Astrocyte (in vitro differentiated cells and primary cell): ENCODE measurements at regions not wholly inside any gene's neighbourhood (a gene's known extent, or its start where the extent isn't known, plus 50 kb on each side); places are given as distances from the start of the nearest gene placed in this dataset.
"Not testable (repeated sequence)": the region's sequence is repeated elsewhere in the genome, so short reads cannot be mapped to it uniquely, and the experiment has no call there.

Source experiments
- DNase-seq: peaks from one replicate; pipeline ENCODE4 v3.0.0-alpha.2; 2010; ENCODE audit warnings: low read depth
- FAIRE-seq: peaks from 2 replicates; lab custom pipeline; 2011; peaks lifted over from hg19 to GRCh38; lab: Jason Lieb, UNC
- H2AFZ ChIP-seq: 2 replicates; pipeline ENCODE4 v1.6.0; 2012; ENCODE audit warnings: low read depth, low read length, inconsistent platforms
- H3K27ac ChIP-seq: 2 replicates; pipeline ENCODE4 v1.5.1; 2011; ENCODE audit warnings: low read depth, low read length, inconsistent platforms
- H3K27me3 ChIP-seq: 2 replicates; pipeline ENCODE4 v1.6.0; 2011; ENCODE audit warnings: low read length, inconsistent platforms; ENCODE audit not compliant: insufficient read depth
- H3K36me3 ChIP-seq: 2 replicates; pipeline ENCODE4 v1.5.1; 2011; ENCODE audit warnings: low read length, inconsistent platforms; ENCODE audit not compliant: insufficient read depth
- H3K4me1 ChIP-seq: 2 replicates; pipeline ENCODE4 v1.5.1; 2011; ENCODE audit warnings: low read length, inconsistent platforms; ENCODE audit not compliant: insufficient read depth
- H3K4me2 ChIP-seq: 2 replicates; pipeline ENCODE4 v1.6.0; 2012; ENCODE audit warnings: low read length, inconsistent platforms
- H3K4me3 ChIP-seq: 2 replicates; pipeline ENCODE4 v1.5.1; 2011; ENCODE audit warnings: low read depth, mild to moderate bottlenecking, low read length, inconsistent platforms; ENCODE audit not compliant: insufficient read depth
- H3K79me2 ChIP-seq: 2 replicates; pipeline ENCODE4 v1.6.0; 2012; ENCODE audit warnings: mild to moderate bottlenecking, low read length, inconsistent platforms; ENCODE audit not compliant: insufficient read depth
- H3K9ac ChIP-seq: 2 replicates; pipeline ENCODE4 v1.6.0; 2012; ENCODE audit warnings: mild to moderate bottlenecking, low read length, inconsistent platforms
- H3K9me3 ChIP-seq: 2 replicates; pipeline ENCODE4 v1.5.1; 2012; ENCODE audit warnings: low read depth, mild to moderate bottlenecking, low read length, inconsistent platforms; ENCODE audit not compliant: insufficient read depth
- H4K20me1 ChIP-seq: 2 replicates; pipeline ENCODE4 v1.6.0; 2012; ENCODE audit warnings: low read length, inconsistent platforms; ENCODE audit not compliant: insufficient read depth
- H3K27ac Mint-ChIP-seq: one replicate; pipeline ENCODE4 v1.8.0; 2021; ENCODE audit warnings: mild to moderate bottlenecking, mixed read lengths; ENCODE audit not compliant: unreplicated experiment
- H3K27me3 Mint-ChIP-seq: one replicate; pipeline ENCODE4 v1.8.0; 2021; ENCODE audit warnings: low read depth, mixed read lengths; ENCODE audit not compliant: unreplicated experiment
- H3K36me3 Mint-ChIP-seq: one replicate; pipeline ENCODE4 v1.8.0; 2021; ENCODE audit warnings: low read depth, mixed read lengths; ENCODE audit not compliant: unreplicated experiment
- H3K4me1 Mint-ChIP-seq: one replicate; pipeline ENCODE4 v1.8.0; 2021; ENCODE audit warnings: low read depth, mixed read lengths; ENCODE audit not compliant: unreplicated experiment
- H3K4me3 Mint-ChIP-seq: one replicate; pipeline ENCODE4 v1.8.0; 2021; ENCODE audit warnings: mild to moderate bottlenecking, moderate library complexity, mixed read lengths; ENCODE audit not compliant: unreplicated experiment
- H3K9me3 Mint-ChIP-seq: one replicate; pipeline ENCODE4 v1.8.0; 2021; ENCODE audit warnings: mild to moderate bottlenecking, mixed read lengths; ENCODE audit not compliant: unreplicated experiment
- EZH2 ChIP-seq: IDR thresholded peaks from 2 replicates; pipeline ENCODE4 v1.6.1; 2012; ENCODE audit warnings: mild to moderate bottlenecking, low read length, inconsistent platforms; ENCODE audit not compliant: insufficient read depth
- TF ChIP-seq, protein P1 (sequence below): IDR thresholded peaks from 2 replicates; pipeline ENCODE4 v1.5.1; 2011; ENCODE audit warnings: low read depth, mild to moderate bottlenecking, inconsistent platforms, low read length, moderate library complexity; ENCODE audit not compliant: insufficient read depth

DNA sequence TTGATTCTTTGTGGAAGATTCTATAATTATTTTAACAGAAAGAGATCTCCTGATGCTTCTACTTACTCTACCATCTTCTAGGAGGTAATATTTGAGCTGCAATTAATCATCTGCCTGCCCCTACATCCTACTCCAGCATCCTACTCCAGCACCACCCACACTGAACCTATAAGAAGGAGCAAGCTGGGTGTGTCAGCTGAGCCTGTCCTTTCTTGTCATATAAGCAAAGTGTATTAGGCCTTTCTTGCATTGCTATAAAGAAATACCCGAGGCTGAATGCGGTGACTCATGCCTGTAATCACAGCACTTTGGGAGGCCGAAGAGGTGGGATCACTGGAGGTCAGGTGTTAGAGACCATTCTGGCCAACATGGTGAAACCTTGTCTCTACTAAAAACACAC lies 84.2 kb upstream of the ARG1 start:
- no peak for FAIRE-seq
- Histone ChIP-seq H4K20me1 (no peaks in the 10 kb centered on the region), H3K4me1 (no peaks in the 10 kb centered on the region), H2AFZ (no peak overlapping the region), H3K36me3 (no peaks in the 10 kb centered on the region), H3K4me3 (no peak overlapping the region), H3K79me2 (no peaks in the 10 kb centered on the region), H3K27ac (no peak overlapping the region), H3K27me3 (peaks cover 3% of the 10 kb centered on the region), H3K9ac (no peak overlapping the region), H3K9me3 (no peaks in the 10 kb centered on the region), H3K4me2 (no peak overlapping the region)
- Mint-ChIP-seq H3K27me3 (no peaks in the 10 kb centered on the region), H3K4me1 (no peaks in the 10 kb centered on the region), H3K9me3 (no peaks in the 10 kb centered on the region), H3K27ac (no peak overlapping the region), H3K4me3 (no peak overlapping the region), H3K36me3 (no peaks in the 10 kb centered on the region)
- DNase-seq = no peak
- TF ChIP-seq EZH2 = no peak

DNA sequence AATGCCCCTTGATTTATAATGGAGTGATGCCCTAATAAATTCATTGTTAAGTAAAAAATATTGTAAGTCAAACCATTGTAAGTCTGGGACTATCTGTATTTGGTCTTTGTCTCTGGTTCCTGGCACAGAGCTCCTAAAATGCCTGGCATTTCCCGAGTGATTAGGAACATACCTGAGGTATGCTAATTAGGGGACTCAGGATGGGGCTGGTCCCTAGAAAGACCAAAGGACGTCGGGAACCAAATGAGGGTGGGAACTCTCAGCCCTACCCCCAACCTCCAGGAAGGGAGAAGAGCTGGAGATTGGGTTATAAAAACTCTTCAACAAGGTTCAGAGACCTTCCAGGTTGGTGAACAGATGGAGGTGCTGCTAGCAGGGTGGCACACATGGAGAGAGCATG lies 82.6 kb upstream of the ARG1 start:
- H3K27ac Mint-ChIP-seq = no peak overlapping the region
- Histone ChIP-seq H3K36me3 (no peaks in the 10 kb centered on the region), H3K4me3 (no peak overlapping the region), H3K27ac (no peak overlapping the region), H2AFZ (no peak overlapping the region), H3K4me1 (no peaks in the 10 kb centered on the region), H3K27me3 (peaks cover 3% of the 10 kb centered on the region), H3K9ac (no peak overlapping the region), H3K9me3 (no peaks in the 10 kb centered on the region), H4K20me1 (no peaks in the 10 kb centered on the region), H3K4me2 (no peak overlapping the region), H3K79me2 (no peaks in the 10 kb centered on the region)
- no peak for TF ChIP-seq EZH2
- TF ChIP-seq, protein P1, sequence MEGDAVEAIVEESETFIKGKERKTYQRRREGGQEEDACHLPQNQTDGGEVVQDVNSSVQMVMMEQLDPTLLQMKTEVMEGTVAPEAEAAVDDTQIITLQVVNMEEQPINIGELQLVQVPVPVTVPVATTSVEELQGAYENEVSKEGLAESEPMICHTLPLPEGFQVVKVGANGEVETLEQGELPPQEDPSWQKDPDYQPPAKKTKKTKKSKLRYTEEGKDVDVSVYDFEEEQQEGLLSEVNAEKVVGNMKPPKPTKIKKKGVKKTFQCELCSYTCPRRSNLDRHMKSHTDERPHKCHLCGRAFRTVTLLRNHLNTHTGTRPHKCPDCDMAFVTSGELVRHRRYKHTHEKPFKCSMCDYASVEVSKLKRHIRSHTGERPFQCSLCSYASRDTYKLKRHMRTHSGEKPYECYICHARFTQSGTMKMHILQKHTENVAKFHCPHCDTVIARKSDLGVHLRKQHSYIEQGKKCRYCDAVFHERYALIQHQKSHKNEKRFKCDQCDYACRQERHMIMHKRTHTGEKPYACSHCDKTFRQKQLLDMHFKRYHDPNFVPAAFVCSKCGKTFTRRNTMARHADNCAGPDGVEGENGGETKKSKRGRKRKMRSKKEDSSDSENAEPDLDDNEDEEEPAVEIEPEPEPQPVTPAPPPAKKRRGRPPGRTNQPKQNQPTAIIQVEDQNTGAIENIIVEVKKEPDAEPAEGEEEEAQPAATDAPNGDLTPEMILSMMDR = no peak
- FAIRE-seq (no peak), DNase-seq (no peak)
- no peaks in the 10 kb centered on the region for H3K4me1 Mint-ChIP-seq
- no peak overlapping the region for H3K4me3 Mint-ChIP-seq
- H3K27me3 Mint-ChIP-seq = no peaks in the 10 kb centered on the region
- no peaks in the 10 kb centered on the region for H3K36me3 Mint-ChIP-seq
- H3K9me3 Mint-ChIP-seq = no peaks in the 10 kb centered on the region

DNA sequence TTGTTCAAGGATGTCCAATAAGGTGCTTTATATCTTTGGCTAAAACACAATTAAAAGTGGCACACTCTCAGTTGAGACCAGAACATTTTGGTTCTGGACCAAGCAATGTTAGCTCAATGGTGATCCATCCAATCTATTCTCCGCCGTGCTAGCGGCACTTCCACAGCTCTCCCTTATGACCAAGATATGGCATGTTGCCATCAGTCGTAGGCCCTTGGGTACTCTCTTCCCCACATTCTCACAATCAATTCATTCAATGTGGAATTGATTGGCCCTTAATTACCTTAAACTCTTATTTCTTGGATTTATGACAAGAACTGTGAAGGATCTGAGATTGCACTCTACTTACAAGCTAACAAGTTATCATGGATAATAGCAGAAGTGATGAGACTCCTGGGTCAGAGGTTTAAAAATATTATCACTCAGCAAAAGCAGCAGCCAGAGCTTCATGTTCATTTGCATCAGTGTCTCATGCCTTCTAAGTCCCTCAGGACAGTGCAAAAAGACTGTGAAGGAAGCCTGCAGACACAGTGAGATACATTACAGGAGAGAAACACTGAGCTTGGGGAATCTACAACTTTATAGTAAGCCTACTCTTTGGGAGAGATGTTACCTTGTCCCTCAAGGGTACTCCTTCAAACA lies 80.0 kb upstream of the ARG1 start:
- H3K4me1 Mint-ChIP-seq = no peaks in the 10 kb centered on the region
- no peak overlapping the region for H3K9ac ChIP-seq
- H3K36me3 ChIP-seq = no peaks in the 10 kb centered on the region
- no peaks in the 10 kb centered on the region for H3K79me2 ChIP-seq
- H3K4me2 ChIP-seq = no peak overlapping the region
- no peak overlapping the region for H3K27ac ChIP-seq
- no peaks in the 10 kb centered on the region for H4K20me1 ChIP-seq
- TF ChIP-seq EZH2 = no peak
- TF ChIP-seq, protein P1 = no peak
- peaks cover 3% of the 10 kb centered on the region for H3K27me3 ChIP-seq
- H3K27ac Mint-ChIP-seq = no peak overlapping the region
- FAIRE-seq (no peak), DNase-seq (no peak)
- H3K4me1 ChIP-seq = no peaks in the 10 kb centered on the region
- H2AFZ ChIP-seq = no peak overlapping the region
- no peak overlapping the region for H3K4me3 Mint-ChIP-seq
- no peak overlapping the region for H3K4me3 ChIP-seq
- no peaks in the 10 kb centered on the region for H3K36me3 Mint-ChIP-seq
- no peaks in the 10 kb centered on the region for H3K9me3 Mint-ChIP-seq
- H3K27me3 Mint-ChIP-seq = no peaks in the 10 kb centered on the region
- H3K9me3 ChIP-seq = no peaks in the 10 kb centered on the region

DNA sequence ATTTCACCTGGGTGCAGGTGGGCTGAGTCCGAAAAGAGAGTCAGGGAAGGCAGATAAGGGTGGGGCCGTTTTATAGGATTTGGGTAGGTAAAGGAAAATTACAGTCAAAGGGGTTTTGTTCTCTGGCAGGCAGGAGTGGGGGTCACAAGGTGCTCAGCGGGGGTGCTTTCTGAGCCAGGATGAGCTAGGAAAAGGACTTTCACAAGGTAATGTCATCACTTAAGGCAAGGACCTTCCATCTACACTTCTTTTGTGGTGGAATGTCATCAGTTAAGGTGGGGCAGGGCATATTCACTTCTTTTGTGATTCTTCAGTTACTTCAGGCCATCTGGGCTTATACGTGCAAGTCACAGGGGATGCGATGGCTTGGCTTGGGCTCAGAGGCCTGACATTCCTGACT lies 68.6 kb upstream of the ARG1 start:
- not testable (repeated sequence) for H3K27ac Mint-ChIP-seq, H3K27me3 ChIP-seq, H3K27me3 Mint-ChIP-seq, FAIRE-seq, H3K4me2 ChIP-seq, H2AFZ ChIP-seq, DNase-seq, H3K4me1 Mint-ChIP-seq, H3K9me3 Mint-ChIP-seq, H3K79me2 ChIP-seq, H4K20me1 ChIP-seq, H3K4me3 ChIP-seq, H3K36me3 ChIP-seq, H3K27ac ChIP-seq, H3K9ac ChIP-seq, H3K36me3 Mint-ChIP-seq, H3K4me3 Mint-ChIP-seq, H3K9me3 ChIP-seq, H3K4me1 ChIP-seq
